Right lobe of liver (tissue), 4 donors: ENCODE measurements at regions not wholly inside any gene's neighbourhood (a gene's known extent, or its start where the extent isn't known, plus 50 kb on each side); places are given as distances from the start of the nearest gene placed in this dataset.

Experiments used
- CTCF ChIP-seq, 4 donors: fragments of 200-600 bp in 3 of 4; fragments of 450-650 bp in 1 of 4; IDR thresholded peaks; one replicate each; pipeline versions ENCODE4 v1.5.1 to v1.8.0; 2016 to 2022; ENCODE audit warnings: antibody characterized with exemption in 4 of 4, mild to moderate bottlenecking in 2 of 4
- POLR2A ChIP-seq: fragments of 450-650 bp; IDR thresholded peaks from one replicate; pipeline ENCODE4 v1.6.1; 2017; ENCODE audit warnings: antibody characterized with exemption, mild to moderate bottlenecking
- donor health status: DM: no; HTN: no; CAD: no.
- donor health status: DM: no; HTN: no; CAD: no.
- donor health status: DM: no; HTN: yes; CAD: no.

- TF ChIP-seq CTCF (IDR thresholded peaks at IDR 0.05) (no peak), POLR2A (no peak)
Measured at GRCh38 chr2:20552847-20553246, 98.1 kb downstream of the HS1BP3 start.
